Renal pelvis (tissue), 1 donor: ENCODE measurements at regions not wholly inside any gene's neighbourhood (a gene's known extent, or its start where the extent isn't known, plus 50 kb on each side); places are given as distances from the start of the nearest gene placed in this dataset.
A peak's percentile ranks its signal among the peaks of the same experiment; 100 is the strongest.
"Not testable (repeated sequence)": the region's sequence is repeated elsewhere in the genome, so short reads cannot be mapped to it uniquely, and the experiment has no call there.

Experiments used
- DNase-seq: peaks from one replicate; pipeline ENCODE4 v3.0.0-alpha.2; 2013

GRCh38 chr12:11978726-11979384, 91.9 kb upstream of the BCL2L14 start:
- DNase-seq: no peak

- no peak for DNase-seq
These were observed 90.6 kb upstream of the BCL2L14 start for GRCh38 chr12:11980115-11980514.

GRCh38 chr12:11981121-11981733, 89.5 kb upstream of the BCL2L14 start:
- DNase-seq: no peak

GRCh38 chr12:11984417-11984816, 86.3 kb upstream of the BCL2L14 start:
- DNase-seq: no peak

- no peak for DNase-seq
These were observed 84.6 kb upstream of the BCL2L14 start for GRCh38 chr12:11986165-11986564.

GRCh38 chr12:11987901-11988300, 82.8 kb upstream of the BCL2L14 start:
- DNase-seq: no peak

- DNase-seq: no peak
These were observed 79.1 kb upstream of the BCL2L14 start for GRCh38 chr12:11991604-11992003.

- DNase-seq: no peak
These were observed 78.2 kb upstream of the BCL2L14 start for GRCh38 chr12:11992515-11992914.

GRCh38 chr12:11998307-11998943, 72.3 kb upstream of the BCL2L14 start:
- not testable (repeated sequence) for DNase-seq

GRCh38 chr12:11998944-11999315, 71.8 kb upstream of the BCL2L14 start:
- no peak for DNase-seq

GRCh38 chr12:12003609-12004008, 67.1 kb upstream of the BCL2L14 start:
- no peak for DNase-seq

GRCh38 chr12:12004524-12004923, 66.2 kb upstream of the BCL2L14 start:
- DNase-seq: no peak

GRCh38 chr12:12007001-12007712, 63.6 kb upstream of the BCL2L14 start:
- DNase-seq: no peak

GRCh38 chr12:12007713-12008231, 63.0 kb upstream of the BCL2L14 start:
- no peak for DNase-seq

- DNase-seq: no peak
These were observed 62.4 kb upstream of the BCL2L14 start for GRCh38 chr12:12008232-12008850.

GRCh38 chr12:12008931-12009611, 61.7 kb upstream of the BCL2L14 start:
- peak; percentile 78 for DNase-seq

- not testable (repeated sequence) for DNase-seq
These were observed 60.9 kb upstream of the BCL2L14 start for GRCh38 chr12:12009749-12010276.

GRCh38 chr12:12010277-12011039, 60.3 kb upstream of the BCL2L14 start:
- no peak for DNase-seq

- no peak for DNase-seq
These were observed 58.9 kb upstream of the BCL2L14 start for GRCh38 chr12:12011880-12012260.

GRCh38 chr12:12015073-12015685, 55.6 kb upstream of the BCL2L14 start:
- no peak for DNase-seq
